GM18861 (cell line): ENCODE measurements at regions not wholly inside any gene's neighbourhood (a gene's known extent, or its start where the extent isn't known, plus 50 kb on each side); places are given as distances from the start of the nearest gene placed in this dataset.

ENCODE experiments used
- ATAC-seq: cut with Tn5 transposase; IDR thresholded peaks from one replicate; pipeline ENCODE4 v1.9.1; 2021; ENCODE audit not compliant: unreplicated experiment

- ATAC-seq = no peak
Observed at GRCh38 chr1:69126796-69127195, 440.9 kb upstream of the LRRC7 start.

GRCh38 chr1:69128204-69128603 lies 439.5 kb upstream of the LRRC7 start:
- ATAC-seq = no peak

GRCh38 chr1:69129538-69129937 lies 438.2 kb upstream of the LRRC7 start:
- no peak for ATAC-seq

DNA sequence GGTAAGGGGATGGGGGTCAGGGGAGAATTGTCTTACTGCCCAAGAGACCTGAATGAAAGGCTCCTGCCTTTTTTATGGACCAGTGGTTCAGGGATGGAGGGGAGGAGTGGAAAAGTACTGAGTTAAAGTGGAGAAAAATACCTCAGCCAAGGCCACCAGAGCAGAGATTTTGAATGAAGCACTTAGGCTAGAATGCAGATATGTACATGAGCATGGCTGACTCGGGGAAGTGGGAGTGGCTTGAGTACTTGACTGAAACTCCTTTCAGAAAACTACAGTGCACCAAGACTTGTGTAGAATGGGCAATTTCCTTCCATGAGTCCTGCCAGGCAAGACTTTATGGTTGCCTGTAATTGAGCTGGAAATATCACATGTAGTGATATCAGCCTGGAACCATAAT lies 429.6 kb upstream of the LRRC7 start:
- no peak for ATAC-seq

DNA sequence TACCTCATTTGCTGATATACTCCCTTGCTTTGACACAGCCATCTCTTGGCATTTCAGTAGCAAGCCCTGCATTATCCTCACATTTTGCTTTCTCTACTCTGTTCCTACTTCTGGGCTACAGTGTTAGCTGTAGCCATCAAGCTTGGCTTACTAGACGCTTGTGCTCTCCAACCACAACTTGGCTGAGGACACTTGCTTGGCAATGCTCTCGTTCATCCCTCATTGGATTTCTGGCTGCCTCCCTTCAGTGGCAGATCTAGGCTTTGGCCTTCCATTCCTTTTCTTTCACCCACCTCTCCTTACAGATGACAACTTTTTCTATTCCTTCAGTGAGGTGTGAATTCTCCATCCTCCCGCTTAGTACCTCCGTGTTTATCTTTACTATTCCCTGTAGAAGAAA lies 428.7 kb upstream of the LRRC7 start:
- ATAC-seq = no peak

DNA sequence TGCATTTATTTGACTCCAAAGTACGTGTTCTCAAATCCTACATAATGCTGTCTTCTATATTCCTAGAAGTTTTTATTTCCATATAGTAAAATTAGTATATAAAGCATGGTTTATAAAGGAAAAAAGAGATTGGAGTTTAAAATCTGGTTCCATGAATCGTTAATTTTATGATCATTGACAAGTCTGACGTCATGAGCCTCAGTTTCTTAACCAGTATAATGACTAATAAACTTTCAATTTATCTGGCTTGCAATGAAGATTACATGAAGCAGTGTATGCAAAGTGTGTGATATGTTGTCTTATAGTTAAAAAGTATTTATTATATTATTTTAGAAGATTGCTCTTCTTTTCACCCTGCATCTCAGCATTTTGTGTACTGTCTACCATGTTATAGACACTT lies 421.4 kb upstream of the LRRC7 start:
- ATAC-seq = no peak

GRCh38 chr1:69148731-69149130 lies 419.0 kb upstream of the LRRC7 start:
- ATAC-seq = no peak

DNA sequence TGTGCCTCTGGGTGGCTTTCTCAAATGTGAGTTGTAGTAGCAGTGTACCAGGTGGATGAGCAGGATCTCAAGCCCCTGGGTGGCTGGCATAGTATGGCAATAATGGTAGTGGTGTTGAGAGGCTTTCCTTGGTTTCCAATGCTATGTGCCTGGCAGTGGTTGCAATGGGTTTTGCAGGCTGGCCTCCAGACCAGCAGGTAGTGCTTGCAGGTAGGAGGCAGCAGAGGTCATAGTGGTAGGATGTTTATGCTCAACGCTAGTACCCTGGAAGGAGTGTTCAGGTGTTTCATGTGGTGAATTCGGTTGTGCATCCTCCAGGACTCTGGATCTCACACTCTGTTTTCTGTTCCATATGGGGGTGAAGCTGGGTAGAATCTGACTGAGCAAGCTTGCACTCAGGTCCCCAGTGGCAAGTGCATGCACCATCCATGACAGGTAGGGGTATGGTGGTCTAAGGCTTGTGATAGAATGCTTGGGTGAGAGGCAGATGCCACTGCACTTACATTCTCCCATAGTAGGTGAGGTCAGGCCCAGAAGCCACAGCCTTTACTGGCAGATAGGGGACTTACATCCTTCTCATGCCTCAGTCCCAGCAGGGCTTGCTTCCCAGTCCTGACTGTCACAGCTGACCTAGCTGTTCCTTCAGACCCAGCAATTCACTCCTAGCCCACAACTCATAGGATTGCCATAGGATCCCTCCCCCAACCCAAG lies 410.5 kb upstream of the LRRC7 start:
- ATAC-seq = no peak

GRCh38 chr1:69163241-69163640 lies 404.5 kb upstream of the LRRC7 start:
- ATAC-seq = no peak

DNA sequence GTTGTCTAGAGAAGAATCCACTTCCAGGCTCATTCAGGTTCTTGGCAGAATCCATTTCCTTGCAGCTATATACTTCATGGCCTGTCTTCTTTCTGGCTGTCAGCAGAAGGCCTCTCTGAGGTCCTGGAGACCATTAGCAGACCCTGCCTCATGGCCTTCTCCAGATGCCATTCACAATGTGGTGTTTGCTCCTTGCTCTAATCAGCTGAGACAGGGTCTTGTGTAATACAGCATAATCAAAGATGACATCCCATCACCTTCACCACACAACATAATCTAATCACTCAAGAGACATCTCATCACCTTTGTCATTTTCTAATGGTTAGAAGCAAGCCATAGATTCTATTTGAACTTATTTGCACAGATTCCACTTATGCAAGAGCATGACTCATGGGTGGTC lies 403.9 kb upstream of the LRRC7 start:
- ATAC-seq = no peak

GRCh38 chr1:69167876-69168275 lies 399.8 kb upstream of the LRRC7 start:
- no peak for ATAC-seq

DNA sequence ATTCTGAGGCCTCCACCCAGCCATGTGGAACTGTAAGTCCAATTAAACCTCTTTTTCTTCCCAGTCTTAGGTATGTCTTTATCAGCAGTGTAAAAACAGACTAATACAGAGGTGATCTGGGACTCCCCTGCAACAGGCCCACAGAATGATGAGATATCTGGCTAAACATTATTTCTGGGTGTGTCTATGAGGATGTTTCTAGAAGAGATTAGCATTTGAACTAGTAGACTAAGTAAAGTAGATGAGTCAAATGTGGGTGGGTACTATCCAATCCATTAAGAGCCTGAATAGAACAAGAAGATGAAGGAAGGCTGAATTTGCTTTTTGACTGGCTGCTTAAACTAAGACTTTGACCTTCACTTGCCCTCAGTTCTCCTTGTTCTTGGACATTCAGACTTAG lies 396.5 kb upstream of the LRRC7 start:
- ATAC-seq = no peak

GRCh38 chr1:69172003-69173000 lies 395.4 kb upstream of the LRRC7 start:
- ATAC-seq = no peak

DNA sequence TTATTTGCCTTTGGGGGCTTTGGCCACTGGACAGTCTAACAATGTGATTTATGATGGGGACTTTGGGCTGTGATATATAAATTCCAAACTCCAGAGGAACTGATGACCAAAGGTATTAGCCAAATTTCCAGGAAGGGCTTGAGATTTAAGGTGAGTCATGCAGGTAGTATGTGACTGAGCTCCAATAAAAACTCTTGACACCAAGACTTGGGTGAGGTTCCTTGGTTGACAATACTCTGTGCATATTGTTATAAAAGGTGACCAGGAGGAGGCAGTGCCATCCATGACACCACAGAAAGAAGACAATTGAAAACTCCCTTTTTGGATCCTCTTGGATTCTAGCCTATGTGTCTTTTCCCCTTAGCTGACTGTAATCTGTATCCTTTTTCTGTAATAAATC lies 392.7 kb upstream of the LRRC7 start:
- ATAC-seq = no peak

GRCh38 chr1:69180358-69180757 lies 387.4 kb upstream of the LRRC7 start:
- no peak for ATAC-seq

DNA sequence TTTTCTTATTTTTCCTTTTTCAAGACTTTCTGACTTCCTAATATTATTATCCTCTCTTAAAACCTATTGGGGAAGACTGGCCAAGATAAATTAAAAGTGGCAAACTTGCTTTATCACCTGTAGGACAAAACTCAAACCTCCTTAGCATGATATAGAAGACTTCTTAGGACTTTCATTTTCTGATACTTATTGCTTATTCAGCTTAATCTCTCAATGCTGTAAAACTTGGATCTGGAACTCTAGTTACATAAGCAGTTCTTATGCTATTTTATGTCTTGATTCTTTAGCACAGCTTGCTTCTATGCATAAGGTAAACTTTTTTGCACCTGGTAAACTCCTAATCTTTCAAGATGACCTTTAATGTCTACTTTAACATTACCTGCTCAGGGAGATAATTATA lies 382.3 kb upstream of the LRRC7 start:
- ATAC-seq = no peak

GRCh38 chr1:69191335-69191734 lies 376.4 kb upstream of the LRRC7 start:
- ATAC-seq = no peak

DNA sequence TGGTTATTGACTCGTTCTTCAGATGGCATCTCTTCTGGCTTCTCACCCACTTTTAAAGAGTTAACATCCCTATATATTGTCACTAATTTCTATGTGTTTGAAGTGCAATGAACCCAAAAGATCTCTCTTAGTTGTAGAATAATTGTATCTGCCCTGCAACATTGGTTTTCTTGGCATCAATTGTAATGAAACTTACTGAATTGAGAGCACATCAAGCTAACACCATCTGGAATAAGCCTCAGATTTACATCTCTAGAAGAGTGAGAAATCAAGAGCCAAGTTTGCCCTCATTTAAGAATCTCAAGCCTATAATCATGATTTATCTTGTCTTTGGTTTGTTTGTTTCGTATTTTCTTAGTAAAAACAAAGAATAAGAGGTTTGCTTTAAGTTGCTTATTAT lies 372.6 kb upstream of the LRRC7 start:
- ATAC-seq = no peak

DNA sequence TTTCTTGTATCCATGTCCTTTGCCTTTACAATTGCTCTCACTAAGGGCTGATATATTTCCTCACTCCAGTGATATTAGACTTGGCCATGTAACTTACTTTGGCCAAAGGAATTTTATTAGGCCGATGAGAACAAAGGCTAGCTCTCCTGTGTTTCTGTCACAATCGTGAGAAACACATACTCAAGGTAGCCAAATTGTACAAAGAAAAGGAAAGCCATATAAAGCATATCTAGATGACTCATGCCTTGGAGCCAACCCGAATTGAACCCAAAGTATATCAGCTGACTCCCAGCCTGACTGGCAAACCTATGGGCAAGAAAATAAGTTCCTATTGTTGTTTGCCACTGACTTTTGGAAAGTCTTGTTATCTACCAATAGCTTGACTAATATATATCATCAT lies 371.7 kb upstream of the LRRC7 start:
- ATAC-seq = no peak

DNA sequence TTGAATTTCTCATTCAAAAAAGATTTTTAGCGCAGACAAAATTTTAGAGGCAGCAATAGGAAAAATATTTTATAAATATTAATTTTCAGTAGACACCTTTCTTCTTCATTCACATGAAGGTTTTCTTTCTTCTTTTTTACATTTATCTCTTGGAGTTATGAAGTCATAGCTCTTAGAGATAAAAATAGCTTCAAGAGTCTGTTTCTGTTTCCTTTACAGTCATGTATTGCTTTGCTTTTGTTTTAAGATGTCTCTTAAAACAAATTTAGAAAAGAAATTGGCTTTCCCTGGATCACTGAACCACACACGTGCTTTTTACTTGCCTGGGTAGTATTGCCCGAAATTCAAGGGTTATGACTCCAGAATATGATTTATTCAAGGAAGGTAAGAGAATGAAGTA lies 369.9 kb upstream of the LRRC7 start:
- no peak for ATAC-seq

GRCh38 chr1:69201716-69202115 lies 366.0 kb upstream of the LRRC7 start:
- ATAC-seq = no peak

DNA sequence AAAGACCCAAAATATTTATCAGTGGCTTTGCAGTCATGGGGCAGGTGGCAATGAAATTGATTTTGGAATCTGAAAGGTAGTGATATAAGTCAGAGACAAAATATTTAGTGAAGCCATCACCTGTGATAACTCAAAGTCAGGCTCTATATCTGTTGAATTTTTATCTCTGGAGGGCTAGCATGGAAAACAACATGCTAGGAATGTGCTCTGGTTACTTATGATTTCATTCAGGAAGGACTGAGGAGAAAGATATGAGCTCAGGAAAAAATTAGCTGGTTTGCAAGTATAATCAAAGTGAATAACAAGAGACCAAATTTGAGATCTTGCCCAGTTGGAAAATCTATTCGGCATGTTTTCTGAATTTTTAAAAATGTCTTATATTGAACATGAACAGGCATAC lies 364.6 kb upstream of the LRRC7 start:
- ATAC-seq = no peak
